Endodermal cell (in vitro differentiated cells): ENCODE measurements at regions not wholly inside any gene's neighbourhood (a gene's known extent, or its start where the extent isn't known, plus 50 kb on each side); places are given as distances from the start of the nearest gene placed in this dataset.

Experiments
- DNase-seq: peaks from one replicate; pipeline ENCODE4 v3.0.0-alpha.2; 2017
- H3K27ac ChIP-seq: 2 replicates; pipeline ENCODE4 v1.5.1; 2013; ENCODE audit warnings: mild to moderate bottlenecking, low read depth, low read length, moderate library complexity
- H3K27me3 ChIP-seq: 2 replicates; pipeline ENCODE4 v1.6.1; 2013; ENCODE audit warnings: mild to moderate bottlenecking, low read length, moderate library complexity; ENCODE audit not compliant: insufficient read depth, control insufficient read depth, poor library complexity, severe bottlenecking
- H3K36me3 ChIP-seq: 2 replicates; pipeline ENCODE4 v1.7.0; 2013; ENCODE audit warnings: mild to moderate bottlenecking, low read length, moderate library complexity; ENCODE audit not compliant: control insufficient read depth, insufficient read depth
- H3K4me1 ChIP-seq: one replicate; pipeline ENCODE4 v1.7.0; 2013; ENCODE audit warnings: low read length; ENCODE audit not compliant: control insufficient read depth, insufficient read depth
- H3K4me3 ChIP-seq: 2 replicates; pipeline ENCODE4 v1.5.1; 2013; ENCODE audit warnings: mild to moderate bottlenecking, low read length, moderate library complexity
- H3K9ac ChIP-seq: 2 replicates; pipeline ENCODE4 v1.6.1; 2013; ENCODE audit warnings: mild to moderate bottlenecking, low read length, moderate library complexity; ENCODE audit not compliant: poor library complexity, severe bottlenecking; ENCODE audit errors: extremely low read depth
- H3K9me3 ChIP-seq: 2 replicates; pipeline ENCODE4 v1.6.1; 2013; ENCODE audit warnings: mild to moderate bottlenecking, low read length, moderate library complexity; ENCODE audit not compliant: control insufficient read depth
- H3K27ac Mint-ChIP-seq: 2 replicates; pipeline ENCODE4 v1.8.0; 2020; ENCODE audit warnings: mixed read lengths
- H3K27me3 Mint-ChIP-seq: 2 replicates; pipeline ENCODE4 v1.8.0; 2021; ENCODE audit warnings: mild to moderate bottlenecking, mixed read lengths; ENCODE audit not compliant: insufficient read depth
- H3K36me3 Mint-ChIP-seq: 2 replicates; pipeline ENCODE4 v1.8.0; 2020; ENCODE audit warnings: low read depth, mixed read lengths
- H3K4me1 Mint-ChIP-seq: 2 replicates; pipeline ENCODE4 v1.8.0; 2020; ENCODE audit warnings: mixed read lengths
- H3K4me3 Mint-ChIP-seq: 2 replicates; pipeline ENCODE4 v1.8.0; 2020; ENCODE audit warnings: mild to moderate bottlenecking, moderate library complexity, mixed read lengths
- H3K9me3 Mint-ChIP-seq: 2 replicates; pipeline ENCODE4 v1.8.0; 2020; ENCODE audit warnings: mild to moderate bottlenecking, mixed read lengths
- WGBS, 2 experiments: methylation state at CpG; one replicate each; pipeline versions ENCODE4 v1.1.5 to v1.1.7; 2013; ENCODE audit warnings: missing lambda C conversion rate in 2 of 2, mixed read lengths in 1 of 2; ENCODE audit not compliant: insufficient coverage in 1 of 2, insufficient read length in 1 of 2; 5-methylcytosine and 5-hydroxymethylcytosine counted together
- TF ChIP-seq, protein P1 (sequence below): fragments of 200-600 bp; sonication (generic); conservative IDR thresholded peaks from 2 replicates; pipeline ENCODE4 v1.5.0; 2021; ENCODE audit warnings: antibody characterized with exemption, mild to moderate bottlenecking

DNA sequence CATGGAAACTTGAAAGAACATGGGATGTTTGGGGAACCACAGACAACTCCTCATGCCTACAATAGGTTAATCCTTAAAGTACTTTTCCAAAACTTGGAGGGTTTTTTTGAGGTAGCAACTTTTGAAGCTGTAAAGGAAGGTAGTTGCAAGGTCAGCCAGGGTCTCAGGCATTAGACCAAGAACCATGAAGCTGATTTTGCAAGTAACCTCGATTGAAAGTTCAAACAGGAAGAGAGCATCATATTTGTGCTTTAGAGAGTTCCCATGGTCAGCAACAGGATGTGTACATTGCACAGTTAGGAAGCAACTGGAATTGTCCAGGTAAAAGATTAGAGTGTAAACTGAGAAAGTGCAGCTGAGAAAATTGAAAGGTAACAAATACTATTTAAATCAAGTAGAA is 199.8 kb upstream of the NR2F2 start:
- Histone ChIP-seq H3K36me3 (no peaks in the 10 kb centered on the region), H3K4me3 (no peak overlapping the region), H3K9ac (no peak overlapping the region), H3K9me3 (no peaks in the 10 kb centered on the region), H3K27me3 (no peaks in the 10 kb centered on the region), H3K27ac (no peak overlapping the region), H3K4me1 (no peaks in the 10 kb centered on the region)
- H3K27me3 Mint-ChIP-seq = peaks cover 8% of the 10 kb centered on the region
- TF ChIP-seq, protein P1, sequence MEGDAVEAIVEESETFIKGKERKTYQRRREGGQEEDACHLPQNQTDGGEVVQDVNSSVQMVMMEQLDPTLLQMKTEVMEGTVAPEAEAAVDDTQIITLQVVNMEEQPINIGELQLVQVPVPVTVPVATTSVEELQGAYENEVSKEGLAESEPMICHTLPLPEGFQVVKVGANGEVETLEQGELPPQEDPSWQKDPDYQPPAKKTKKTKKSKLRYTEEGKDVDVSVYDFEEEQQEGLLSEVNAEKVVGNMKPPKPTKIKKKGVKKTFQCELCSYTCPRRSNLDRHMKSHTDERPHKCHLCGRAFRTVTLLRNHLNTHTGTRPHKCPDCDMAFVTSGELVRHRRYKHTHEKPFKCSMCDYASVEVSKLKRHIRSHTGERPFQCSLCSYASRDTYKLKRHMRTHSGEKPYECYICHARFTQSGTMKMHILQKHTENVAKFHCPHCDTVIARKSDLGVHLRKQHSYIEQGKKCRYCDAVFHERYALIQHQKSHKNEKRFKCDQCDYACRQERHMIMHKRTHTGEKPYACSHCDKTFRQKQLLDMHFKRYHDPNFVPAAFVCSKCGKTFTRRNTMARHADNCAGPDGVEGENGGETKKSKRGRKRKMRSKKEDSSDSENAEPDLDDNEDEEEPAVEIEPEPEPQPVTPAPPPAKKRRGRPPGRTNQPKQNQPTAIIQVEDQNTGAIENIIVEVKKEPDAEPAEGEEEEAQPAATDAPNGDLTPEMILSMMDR = no peak
- no peak overlapping the region for H3K4me3 Mint-ChIP-seq
- DNase-seq = no peak
- 83 to 86% methylated on average over 1 of the region's 1 CpG for WGBS, 2 experiments
- H3K36me3 Mint-ChIP-seq = no peaks in the 10 kb centered on the region
- no peak overlapping the region for H3K27ac Mint-ChIP-seq
- no peaks in the 10 kb centered on the region for H3K4me1 Mint-ChIP-seq
- H3K9me3 Mint-ChIP-seq = peaks cover 4% of the 10 kb centered on the region

DNA sequence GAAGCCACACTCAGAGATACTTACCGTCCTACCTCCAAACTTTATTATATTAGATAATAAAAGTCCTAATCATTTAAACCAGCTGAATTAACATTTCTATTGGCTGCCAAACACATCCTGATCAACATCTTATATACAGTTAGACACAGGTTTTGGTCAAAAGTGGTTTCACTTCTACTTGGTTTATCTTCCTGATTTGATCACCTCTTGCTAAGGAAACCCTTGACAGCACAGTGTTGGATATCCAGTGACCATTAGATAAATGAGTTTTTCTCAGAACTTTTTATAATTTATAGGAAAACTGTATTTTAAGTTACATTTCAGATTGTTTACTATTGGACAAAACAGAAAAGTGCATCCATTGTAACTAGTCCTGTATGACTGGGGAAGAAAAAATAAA is 198.4 kb upstream of the NR2F2 start:
- Histone ChIP-seq H3K4me3 (no peak overlapping the region), H3K4me1 (no peaks in the 10 kb centered on the region), H3K9ac (no peak overlapping the region), H3K9me3 (no peaks in the 10 kb centered on the region), H3K27me3 (no peaks in the 10 kb centered on the region), H3K27ac (no peak overlapping the region), H3K36me3 (no peaks in the 10 kb centered on the region)
- DNase-seq = no peak
- peaks cover 9% of the 10 kb centered on the region for H3K27me3 Mint-ChIP-seq
- TF ChIP-seq, protein P1 = no peak
- no peaks in the 10 kb centered on the region for H3K4me1 Mint-ChIP-seq
- H3K36me3 Mint-ChIP-seq = no peaks in the 10 kb centered on the region
- H3K4me3 Mint-ChIP-seq = no peak overlapping the region
- peaks cover 4% of the 10 kb centered on the region for H3K9me3 Mint-ChIP-seq
- no peak overlapping the region for H3K27ac Mint-ChIP-seq
- 88 to 100% methylated on average over 1 of the region's 1 CpG for WGBS, 2 experiments

DNA sequence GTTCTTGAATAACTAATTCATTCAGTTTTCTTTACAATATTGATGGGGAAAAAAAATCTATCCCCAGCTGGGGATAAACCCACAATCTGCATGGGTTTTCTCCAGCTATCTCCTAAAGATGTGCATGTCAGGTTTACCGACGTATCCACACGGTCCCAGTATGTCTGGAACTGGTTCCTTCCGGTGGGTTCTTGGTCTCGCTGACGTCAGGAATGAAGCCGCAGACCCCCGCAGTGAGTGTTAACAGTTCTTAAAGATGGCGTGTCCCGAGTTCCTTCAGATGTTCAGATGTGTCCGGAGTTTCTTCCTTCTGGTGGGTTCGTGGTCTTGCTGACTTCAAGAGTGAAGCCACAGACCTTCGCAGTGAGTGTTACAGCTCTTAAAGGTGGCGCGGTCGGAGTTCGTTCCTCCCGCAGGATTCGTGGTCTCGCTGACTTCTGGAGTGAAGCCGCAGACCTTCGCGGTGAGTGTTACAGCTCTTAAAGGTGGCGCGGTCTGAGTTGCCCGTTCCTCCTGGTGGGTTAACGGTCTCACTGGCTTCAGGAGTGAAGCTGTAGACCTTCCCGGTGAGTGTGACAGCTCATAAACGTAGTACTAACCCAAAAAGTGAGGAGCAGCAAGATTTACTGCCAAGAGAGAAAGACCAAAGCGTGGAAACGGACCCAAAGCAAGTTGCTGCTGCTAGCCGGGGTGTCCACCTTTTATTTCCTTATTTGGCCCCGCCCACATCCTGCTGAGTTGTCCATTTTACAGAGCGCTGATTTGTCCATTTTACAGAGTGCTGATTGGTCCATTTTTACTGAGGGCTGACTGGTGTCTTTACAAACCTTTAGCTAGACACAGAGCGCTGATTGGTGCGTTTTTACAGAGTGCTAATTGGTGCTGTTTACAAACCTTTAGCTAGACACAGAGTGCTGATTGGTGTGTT is 195.1 kb upstream of the NR2F2 start:
- Histone ChIP-seq H3K9ac (no peak overlapping the region), H3K27me3 (no peaks in the 10 kb centered on the region), H3K27ac (no peak overlapping the region), H3K4me1 (no peaks in the 10 kb centered on the region), H3K9me3 (no peaks in the 10 kb centered on the region), H3K36me3 (no peaks in the 10 kb centered on the region), H3K4me3 (no peak overlapping the region)
- peaks cover 10% of the 10 kb centered on the region for H3K9me3 Mint-ChIP-seq
- peaks cover 7% of the 10 kb centered on the region for H3K27me3 Mint-ChIP-seq
- no peak overlapping the region for H3K27ac Mint-ChIP-seq
- H3K4me1 Mint-ChIP-seq = no peaks in the 10 kb centered on the region
- WGBS, 2 experiments = 94 to 95% methylated on average over 30 to 36 of the region's 36 CpGs
- no peaks in the 10 kb centered on the region for H3K36me3 Mint-ChIP-seq
- no peak for DNase-seq
- no peak overlapping the region for H3K4me3 Mint-ChIP-seq
- TF ChIP-seq, protein P1 = no peak
